Naive thymus-derived CD4-positive, alpha-beta T cell (primary cell): ENCODE measurements at regions not wholly inside any gene's neighbourhood (a gene's known extent, or its start where the extent isn't known, plus 50 kb on each side); places are given as distances from the start of the nearest gene placed in this dataset.

Experiments used
- ATAC-seq: fragments of 150-1000 bp; cut with Tn5 transposase; 2 replicates; pipeline ENCODE4 v1.10.0; 2021; ENCODE audit warnings: mild to moderate bottlenecking, moderate library complexity
- CTCF ChIA-PET: fragments of 350-600 bp; sonication (Branson Sonifier 250); formaldehyde crosslinking; loops from one replicate; lab custom pipeline; 2021; ENCODE audit warnings: antibody characterized with exemption; lab: Charles Lee
- POLR2A ChIA-PET: fragments of 350-600 bp; sonication (Branson Sonifier 250); formaldehyde crosslinking; loops from one replicate; lab custom pipeline; 2021; ENCODE audit warnings: antibody characterized with exemption, inconsistent platforms; lab: Charles Lee
- DNase-seq, 9 donors: peaks; one replicate each; pipeline versions ENCODE4 v3.0.0 to v3.0.0-alpha.2; 2020 to 2022; ENCODE audit warnings: mixed read lengths in 1 of 9
- H3K27ac ChIP-seq: one replicate; pipeline ENCODE4 v1.7.0; 2013; ENCODE audit warnings: mild to moderate bottlenecking, low read depth, low read length, moderate library complexity
- H3K27me3 ChIP-seq, 2 donors: one replicate each; pipeline ENCODE4 v1.7.0; 2013; ENCODE audit warnings: low read length in 2 of 2, mild to moderate bottlenecking in 2 of 2, moderate library complexity in 2 of 2; ENCODE audit not compliant: control insufficient read depth in 2 of 2, insufficient read depth in 2 of 2
- H3K36me3 ChIP-seq, 3 experiments: 1 replicate in 2 of 3; 2 replicates in 1 of 3; pipeline ENCODE4 v1.7.0; 2013; ENCODE audit warnings: low read length in 3 of 3, mild to moderate bottlenecking in 3 of 3, moderate library complexity in 1 of 3; ENCODE audit not compliant: insufficient read depth in 3 of 3, control insufficient read depth in 2 of 3
- H3K4me1 ChIP-seq, 2 donors: one replicate each; pipeline ENCODE4 v1.7.0; 2013; ENCODE audit warnings: low read length in 2 of 2, mild to moderate bottlenecking in 2 of 2, moderate library complexity in 1 of 2; ENCODE audit not compliant: control insufficient read depth in 2 of 2, insufficient read depth in 2 of 2
- H3K4me3 ChIP-seq: 2 replicates; pipeline ENCODE4 v1.7.0; 2013; ENCODE audit warnings: mild to moderate bottlenecking, low read length
- H3K9me3 ChIP-seq, 3 experiments: 1 replicate in 2 of 3; 2 replicates in 1 of 3; pipeline ENCODE4 v1.7.0; 2013; ENCODE audit warnings: low read length in 3 of 3; ENCODE audit not compliant: control insufficient read depth in 2 of 3
- H3K27ac Mint-ChIP-seq, 9 donors: one replicate each; pipeline ENCODE4 v1.8.0; 2020 to 2022; ENCODE audit warnings: mixed read lengths in 9 of 9, mild to moderate bottlenecking in 8 of 9, moderate library complexity in 5 of 9, inconsistent platforms in 2 of 9
- H3K27me3 Mint-ChIP-seq, 5 donors: one replicate each; pipeline ENCODE4 v1.8.0; 2021 to 2022; ENCODE audit warnings: mixed read lengths in 5 of 5, mild to moderate bottlenecking in 1 of 5
- H3K36me3 Mint-ChIP-seq, 5 donors: one replicate each; pipeline ENCODE4 v1.8.0; 2020 to 2022; ENCODE audit warnings: mixed read lengths in 5 of 5, mild to moderate bottlenecking in 3 of 5, inconsistent platforms in 1 of 5
- H3K4me1 Mint-ChIP-seq, 7 donors: one replicate each; pipeline ENCODE4 v1.8.0; 2020 to 2022; ENCODE audit warnings: mixed read lengths in 7 of 7, mild to moderate bottlenecking in 3 of 7, inconsistent platforms in 1 of 7
- H3K4me3 Mint-ChIP-seq, 10 donors: one replicate each; pipeline ENCODE4 v1.8.0; 2020 to 2022; ENCODE audit warnings: mild to moderate bottlenecking in 10 of 10, mixed read lengths in 10 of 10, moderate library complexity in 6 of 10, inconsistent platforms in 2 of 10
- H3K9me3 Mint-ChIP-seq, 11 donors: one replicate each; pipeline ENCODE4 v1.8.0; 2020 to 2022; ENCODE audit warnings: mixed read lengths in 11 of 11, mild to moderate bottlenecking in 4 of 11, inconsistent platforms in 1 of 11, moderate library complexity in 1 of 11
- intact Hi-C, 2 donors: fragments of 100-400 bp; cut with micrococcal nuclease; formaldehyde crosslinking; loops; one replicate each; pipeline ENCODE4 v1.15.1; 2023

DNA sequence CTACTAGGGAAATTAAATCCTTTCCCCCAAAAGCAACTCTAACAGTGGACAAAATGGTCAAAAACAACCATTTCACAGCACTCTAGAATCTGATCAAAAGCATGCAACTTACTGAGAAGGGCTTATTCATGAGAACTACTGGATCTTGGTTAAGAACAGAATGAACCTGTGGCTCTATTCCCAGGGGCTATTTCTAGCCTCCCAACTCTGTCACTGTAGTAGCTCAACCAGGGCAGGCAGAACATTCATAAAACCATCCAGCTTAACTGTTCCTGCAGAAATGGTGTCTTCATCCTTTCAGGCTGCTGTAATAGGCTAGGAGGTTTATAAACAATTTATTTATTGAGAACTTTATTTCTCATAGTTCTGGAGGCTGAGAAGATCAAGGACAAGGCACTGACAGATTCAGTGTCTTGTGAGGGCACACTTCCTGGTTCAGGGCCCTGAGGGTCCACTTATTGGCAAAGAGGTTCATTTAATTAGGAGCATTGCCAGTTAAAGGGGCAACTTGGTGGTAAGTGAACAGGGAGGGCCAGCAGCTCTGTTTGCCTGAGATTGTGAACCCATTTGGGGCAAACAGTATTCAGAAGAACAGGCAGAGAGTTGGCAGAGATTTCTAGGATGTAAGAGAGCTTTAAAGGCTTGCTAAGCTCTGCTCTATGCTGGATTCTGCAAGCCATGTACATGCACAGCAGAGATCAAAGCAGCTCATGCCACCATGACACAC, 238.5 kb upstream of the FBXL7 start:
- Mint-ChIP-seq H3K27me3 (no peaks in the 10 kb centered on the region), H3K4me1 (no peaks in the 10 kb centered on the region), H3K9me3 (peaks cover 0 to 10% (median 4%) of the 10 kb centered on the region in 11 donors), H3K4me3 (no peak overlapping the region), H3K27ac (no peak overlapping the region), H3K36me3 (no peaks in the 10 kb centered on the region)
- intact Hi-C loops = no loop called here
- H3K4me3 ChIP-seq = no peak overlapping the region
- H3K27me3 ChIP-seq = no peaks in the 10 kb centered on the region
- H3K9me3 ChIP-seq = no peaks in the 10 kb centered on the region
- ATAC-seq = no peak
- DNase-seq = no peak
- H3K36me3 ChIP-seq = no peaks in the 10 kb centered on the region
- H3K27ac ChIP-seq = no peak overlapping the region
- POLR2A ChIA-PET = no interaction called here
- CTCF ChIA-PET = no interaction called here
- no peaks in the 10 kb centered on the region for H3K4me1 ChIP-seq

DNA sequence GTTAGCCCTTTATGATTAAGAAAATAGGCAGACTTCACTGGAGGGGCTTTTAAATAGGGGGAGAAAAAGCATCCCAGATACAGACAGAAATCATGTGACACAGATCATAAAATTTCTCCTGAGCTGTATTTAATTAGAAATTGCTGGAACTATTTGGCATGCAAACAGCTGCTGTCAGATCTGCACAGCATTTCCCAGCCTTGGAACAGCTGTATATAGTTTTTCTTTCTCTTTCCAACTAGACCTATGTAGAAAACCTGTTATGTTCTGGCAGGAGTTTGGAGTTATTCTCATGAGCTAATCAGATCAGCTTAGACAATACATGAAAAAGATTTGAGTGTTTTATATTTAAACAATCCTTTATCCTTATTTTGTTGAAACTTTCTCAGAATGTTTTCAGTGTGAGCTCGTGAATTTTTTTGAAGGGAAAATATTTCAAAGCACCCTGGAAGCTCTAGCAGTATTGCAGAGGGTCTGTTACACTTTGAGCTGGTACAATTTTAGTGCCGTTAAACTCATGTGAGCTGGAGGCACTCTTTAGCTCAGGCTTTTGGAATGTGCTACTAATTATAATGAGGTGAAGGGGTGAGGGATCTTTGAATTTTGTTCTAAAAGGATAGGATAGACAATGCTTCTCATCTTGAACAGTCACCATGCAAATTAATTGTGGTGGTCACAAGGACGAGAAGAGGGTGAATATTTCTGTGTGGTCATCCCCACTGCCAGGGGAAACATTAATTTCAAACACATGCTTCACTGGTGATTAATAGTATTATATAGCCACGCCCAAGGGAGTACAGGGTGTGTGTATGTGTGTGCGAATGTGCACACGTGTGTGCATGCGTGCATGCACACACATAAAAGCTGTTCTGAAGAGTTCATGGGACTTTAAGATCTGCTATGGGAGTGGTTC, 239.4 kb upstream of the FBXL7 start:
- Histone ChIP-seq H3K27ac (no peak overlapping the region), H3K9me3 (no peaks in the 10 kb centered on the region), H3K27me3 (no peaks in the 10 kb centered on the region), H3K4me1 (no peaks in the 10 kb centered on the region), H3K36me3 (no peaks in the 10 kb centered on the region), H3K4me3 (no peak overlapping the region)
- DNase-seq (no peak), ATAC-seq (no peak)
- Mint-ChIP-seq H3K27me3 (no peaks in the 10 kb centered on the region), H3K27ac (no peak overlapping the region), H3K4me1 (no peaks in the 10 kb centered on the region), H3K4me3 (no peak overlapping the region), H3K9me3 (peaks cover 0 to 10% (median 4%) of the 10 kb centered on the region in 11 donors), H3K36me3 (no peaks in the 10 kb centered on the region)
- ChIA-PET POLR2A (no interaction called here), CTCF (no interaction called here)
- intact Hi-C loops = no loop called here

DNA sequence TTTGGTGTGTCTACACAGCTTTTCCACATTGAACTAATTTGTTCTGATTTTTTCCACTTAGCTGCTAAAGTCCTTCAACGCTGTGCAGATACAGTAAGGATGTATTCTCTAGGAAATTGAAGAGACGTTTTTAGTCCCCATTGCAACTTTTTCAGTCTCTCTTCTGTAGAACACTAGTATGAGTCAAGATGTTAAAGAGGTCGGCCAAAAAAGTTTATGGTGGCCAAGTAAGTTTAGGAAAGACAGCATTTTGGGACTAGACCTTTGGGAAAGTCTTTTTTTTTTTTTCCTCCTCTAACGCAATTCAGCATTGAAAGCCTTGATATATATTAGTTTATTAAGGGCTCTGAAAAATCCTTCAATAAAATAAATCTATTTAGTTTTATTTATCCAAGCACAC, 243.5 kb upstream of the FBXL7 start:
- CTCF ChIA-PET = no interaction called here
- Histone ChIP-seq H3K27ac (no peak overlapping the region), H3K9me3 (no peaks in the 10 kb centered on the region), H3K4me3 (no peak overlapping the region), H3K27me3 (no peaks in the 10 kb centered on the region), H3K36me3 (no peaks in the 10 kb centered on the region), H3K4me1 (no peaks in the 10 kb centered on the region)
- no peaks in the 10 kb centered on the region for H3K4me1 Mint-ChIP-seq
- H3K9me3 Mint-ChIP-seq = peaks cover 0 to 15% (median 3%) of the 10 kb centered on the region in 11 donors
- H3K4me3 Mint-ChIP-seq = no peak overlapping the region
- H3K36me3 Mint-ChIP-seq = no peaks in the 10 kb centered on the region
- intact Hi-C loops = no loop called here
- H3K27me3 Mint-ChIP-seq = no peaks in the 10 kb centered on the region
- POLR2A ChIA-PET = no interaction called here
- no peak for ATAC-seq
- H3K27ac Mint-ChIP-seq = no peak overlapping the region
- no peak for DNase-seq

DNA sequence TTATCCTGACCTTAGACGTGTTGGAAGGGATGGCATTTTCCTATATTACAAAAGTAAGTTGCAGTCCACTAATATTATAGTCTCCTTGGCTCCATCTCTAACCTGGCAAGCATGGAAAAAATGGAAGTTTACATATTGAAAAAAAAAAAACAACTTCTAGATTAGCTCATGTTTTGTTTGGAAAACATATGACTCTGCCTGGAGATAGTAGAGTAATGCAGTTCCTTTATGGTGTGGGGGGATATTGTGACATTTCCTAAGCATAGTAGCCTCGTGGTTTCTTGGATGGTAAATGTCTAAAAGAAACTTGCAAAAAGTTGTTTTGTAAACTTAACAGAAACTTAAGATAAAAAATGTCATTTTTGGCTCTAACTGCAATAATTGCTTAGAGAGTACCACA, 244.4 kb upstream of the FBXL7 start:
- Histone ChIP-seq H3K9me3 (no peaks in the 10 kb centered on the region), H3K27ac (no peak overlapping the region), H3K36me3 (no peaks in the 10 kb centered on the region), H3K4me1 (no peaks in the 10 kb centered on the region), H3K27me3 (no peaks in the 10 kb centered on the region), H3K4me3 (no peak overlapping the region)
- ChIA-PET POLR2A (no interaction called here), CTCF (no interaction called here)
- intact Hi-C loops = no loop called here
- Mint-ChIP-seq H3K4me3 (no peak overlapping the region), H3K27me3 (no peaks in the 10 kb centered on the region), H3K27ac (no peak overlapping the region), H3K4me1 (no peaks in the 10 kb centered on the region), H3K36me3 (no peaks in the 10 kb centered on the region), H3K9me3 (peaks cover 0 to 16% (median 3%) of the 10 kb centered on the region in 11 donors)
- no peak for ATAC-seq
- DNase-seq = no peak

DNA sequence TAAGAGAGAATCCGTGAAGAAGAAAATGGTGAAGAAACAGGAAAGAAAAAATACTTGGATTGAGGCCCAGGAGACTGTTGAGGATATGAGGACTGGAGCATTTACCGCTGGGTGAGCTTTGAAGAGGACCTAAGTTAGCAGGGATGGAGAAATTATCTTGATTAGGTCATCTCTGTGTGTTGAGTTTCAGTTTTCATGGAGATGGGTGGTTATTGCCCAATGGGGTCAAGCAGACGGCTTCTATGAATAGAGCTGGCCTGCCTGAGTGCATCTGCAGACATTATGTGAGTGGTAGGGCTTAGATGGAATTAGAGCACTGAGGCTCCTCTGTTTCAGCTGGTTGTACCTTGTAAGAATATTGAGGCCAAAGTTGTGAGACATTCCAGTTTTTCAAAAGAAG, 245.4 kb upstream of the FBXL7 start:
- Mint-ChIP-seq H3K4me1 (no peaks in the 10 kb centered on the region), H3K27me3 (no peaks in the 10 kb centered on the region), H3K4me3 (no peak overlapping the region), H3K9me3 (peaks cover 0 to 14% (median 3%) of the 10 kb centered on the region in 11 donors), H3K36me3 (no peaks in the 10 kb centered on the region), H3K27ac (no peak overlapping the region)
- no peaks in the 10 kb centered on the region for H3K9me3 ChIP-seq
- no peak for ATAC-seq
- no peak overlapping the region for H3K27ac ChIP-seq
- H3K27me3 ChIP-seq = no peaks in the 10 kb centered on the region
- H3K36me3 ChIP-seq = no peaks in the 10 kb centered on the region
- intact Hi-C loops = no loop called here
- POLR2A ChIA-PET = no interaction called here
- H3K4me3 ChIP-seq = no peak overlapping the region
- no peak for DNase-seq
- no peaks in the 10 kb centered on the region for H3K4me1 ChIP-seq
- CTCF ChIA-PET = no interaction called here

DNA sequence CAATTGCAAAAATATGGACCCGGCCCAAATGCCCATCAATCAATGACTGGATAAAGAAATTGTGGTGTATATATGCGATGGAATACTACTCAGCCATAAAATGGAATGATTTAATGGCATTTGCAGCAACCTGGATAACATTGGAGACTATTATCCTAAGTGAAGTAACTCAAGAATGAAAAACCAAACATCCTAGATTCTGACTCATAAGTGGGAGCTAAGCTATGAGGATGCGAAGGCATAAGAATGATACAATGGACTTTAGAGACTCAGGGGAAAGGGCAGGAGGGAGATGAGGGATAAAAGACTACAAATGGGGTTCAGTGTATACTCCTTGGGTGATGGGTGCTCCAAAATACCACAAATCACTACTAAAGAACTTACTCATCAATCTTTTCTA, 247.6 kb upstream of the FBXL7 start:
- Histone ChIP-seq H3K9me3 (no peaks in the 10 kb centered on the region), H3K27ac (no peak overlapping the region), H3K27me3 (no peaks in the 10 kb centered on the region), H3K4me1 (no peaks in the 10 kb centered on the region), H3K36me3 (no peaks in the 10 kb centered on the region), H3K4me3 (no peak overlapping the region)
- no peak overlapping the region for H3K27ac Mint-ChIP-seq
- no peaks in the 10 kb centered on the region for H3K36me3 Mint-ChIP-seq
- no peaks in the 10 kb centered on the region for H3K27me3 Mint-ChIP-seq
- ATAC-seq (no peak), DNase-seq (no peak)
- CTCF ChIA-PET = no interaction called here
- no peaks in the 10 kb centered on the region for H3K4me1 Mint-ChIP-seq
- intact Hi-C loops = no loop called here
- POLR2A ChIA-PET = no interaction called here
- H3K9me3 Mint-ChIP-seq = peaks cover 0 to 21% (median 6%) of the 10 kb centered on the region in 11 donors
- no peak overlapping the region for H3K4me3 Mint-ChIP-seq
